HG03135 (cell line): ENCODE measurements at regions not wholly inside any gene's neighbourhood (a gene's known extent, or its start where the extent isn't known, plus 50 kb on each side); places are given as distances from the start of the nearest gene placed in this dataset.
A peak's percentile ranks its signal among the peaks of the same experiment; 100 is the strongest.
"Not testable (repeated sequence)": the region's sequence is repeated elsewhere in the genome, so short reads cannot be mapped to it uniquely, and the experiment has no call there.

Experiments
- ATAC-seq: cut with Tn5 transposase; IDR thresholded peaks from one replicate; pipeline ENCODE4 v1.9.1; 2021; ENCODE audit warnings: mild to moderate bottlenecking, moderate library complexity; ENCODE audit not compliant: unreplicated experiment

- no peak for ATAC-seq
These were observed 755.0 kb downstream of the KCNA4 start for GRCh38 chr11:29261831-29262230.

- no peak for ATAC-seq
These were observed 755.7 kb downstream of the KCNA4 start for GRCh38 chr11:29260939-29261705.

- no peak for ATAC-seq
These were observed 758.4 kb downstream of the KCNA4 start for GRCh38 chr11:29258411-29258810.

GRCh38 chr11:29256580-29256979, 760.2 kb downstream of the KCNA4 start:
- no peak for ATAC-seq

- ATAC-seq: no peak
These were observed 761.4 kb downstream of the KCNA4 start for GRCh38 chr11:29255401-29255800.

- peak; percentile 90 for ATAC-seq
These were observed 765.1 kb downstream of the KCNA4 start for GRCh38 chr11:29251738-29252137.

- no peak for ATAC-seq
These were observed 767.1 kb downstream of the KCNA4 start for GRCh38 chr11:29249713-29250112.

GRCh38 chr11:29244355-29244754, 772.5 kb downstream of the KCNA4 start:
- ATAC-seq: no peak

GRCh38 chr11:29243616-29244015, 773.2 kb downstream of the KCNA4 start:
- no peak for ATAC-seq

- ATAC-seq: no peak
These were observed 784.8 kb downstream of the KCNA4 start for GRCh38 chr11:29231991-29232390.

- ATAC-seq: no peak
These were observed 785.2 kb downstream of the KCNA4 start for GRCh38 chr11:29231586-29231985.

- ATAC-seq: no peak
These were observed 789.0 kb downstream of the KCNA4 start for GRCh38 chr11:29227811-29228210.

GRCh38 chr11:29224739-29225384, 792.0 kb downstream of the KCNA4 start:
- ATAC-seq: no peak

- ATAC-seq: not testable (repeated sequence)
These were observed 797.3 kb downstream of the KCNA4 start for GRCh38 chr11:29219531-29219930.

GRCh38 chr11:29217901-29218300, 798.9 kb downstream of the KCNA4 start:
- no peak for ATAC-seq

- ATAC-seq: no peak
These were observed 802.0 kb downstream of the KCNA4 start for GRCh38 chr11:29214833-29215232.

GRCh38 chr11:29211202-29211601, 805.6 kb downstream of the KCNA4 start:
- ATAC-seq: no peak

GRCh38 chr11:29210426-29210825, 806.4 kb downstream of the KCNA4 start:
- ATAC-seq: no peak

- no peak for ATAC-seq
These were observed 808.7 kb downstream of the KCNA4 start for GRCh38 chr11:29208117-29208516.

GRCh38 chr11:29200791-29201562, 815.9 kb downstream of the KCNA4 start:
- no peak for ATAC-seq

- no peak for ATAC-seq
These were observed 826.5 kb downstream of the KCNA4 start for GRCh38 chr11:29190313-29190712.

GRCh38 chr11:29187215-29187614, 829.6 kb downstream of the KCNA4 start:
- no peak for ATAC-seq
